ENCODE measurements at regions not wholly inside any gene's neighbourhood (a gene's known extent, or its start where the extent isn't known, plus 50 kb on each side); places are given as distances from the start of the nearest gene placed in this dataset.

GRCh38 chr10:128958834-128959690, 508.0 kb upstream of the MGMT start:
- DNase-seq, result no peak

DNA sequence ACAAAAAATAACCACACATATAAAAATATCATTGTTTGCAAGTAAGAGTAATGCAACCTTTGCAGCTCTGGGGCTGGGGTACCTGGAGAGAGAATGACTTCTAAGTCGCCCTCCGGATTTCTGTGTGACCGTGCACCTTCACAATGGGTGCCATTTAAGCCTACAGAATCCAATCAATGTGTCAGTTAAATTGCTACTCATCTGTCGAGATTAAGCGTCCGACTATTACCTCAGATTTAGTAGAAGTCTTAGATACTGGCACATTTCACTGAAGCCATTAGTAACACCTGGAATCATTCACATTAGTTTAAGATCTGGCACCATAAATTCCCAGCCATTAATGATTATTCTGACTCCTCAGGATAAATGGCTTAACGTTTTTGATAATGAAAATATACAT, 507.3 kb upstream of the MGMT start:
- DNase-seq, result no peak

- no peak for DNase-seq
These were observed 506.5 kb upstream of the MGMT start for GRCh38 chr10:128960517-128960916.

GRCh38 chr10:128962182-128962581, 504.9 kb upstream of the MGMT start:
- no peak for DNase-seq

DNA sequence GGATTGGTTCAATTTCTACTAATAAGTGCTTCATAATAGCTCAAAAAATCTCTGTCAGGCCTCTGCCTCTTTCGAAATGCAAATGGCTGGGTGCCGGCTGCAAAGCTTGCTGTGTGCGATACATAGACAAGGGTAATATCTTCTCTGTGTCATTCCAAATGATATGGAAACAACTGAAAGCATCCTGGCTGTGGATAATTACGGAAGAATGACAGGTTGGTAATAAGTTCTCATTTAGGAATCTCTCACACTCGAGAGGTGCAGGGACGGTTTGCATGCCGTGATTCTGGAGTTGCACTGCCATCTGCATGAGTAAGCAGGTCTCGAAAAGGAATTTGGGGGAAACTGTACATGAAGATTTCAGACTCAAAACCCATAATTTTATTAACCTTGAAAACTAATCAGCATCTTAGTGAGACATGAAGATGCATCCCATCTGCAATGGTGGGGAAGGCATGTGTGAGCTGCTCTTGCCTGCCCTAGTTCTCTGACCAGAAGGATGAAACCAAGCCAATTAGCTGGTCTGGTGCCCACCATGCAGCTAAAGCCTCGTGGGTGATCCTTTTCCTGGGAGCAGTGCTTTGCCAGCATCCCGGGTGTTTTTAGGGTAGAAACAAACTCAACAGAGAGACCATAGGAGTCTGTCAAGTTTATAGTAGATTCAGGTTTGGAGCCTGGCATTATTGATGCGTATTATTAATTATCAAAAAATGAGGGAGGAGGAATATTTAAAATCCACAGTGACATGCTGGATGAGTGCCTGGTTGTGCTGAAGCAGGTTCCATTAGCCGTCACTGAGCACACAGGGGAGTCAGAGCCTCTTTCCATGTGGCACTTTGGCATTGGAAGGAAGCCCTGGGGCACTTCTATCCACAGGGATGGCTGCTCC, 503.6 kb upstream of the MGMT start:
- no peak for DNase-seq

DNA sequence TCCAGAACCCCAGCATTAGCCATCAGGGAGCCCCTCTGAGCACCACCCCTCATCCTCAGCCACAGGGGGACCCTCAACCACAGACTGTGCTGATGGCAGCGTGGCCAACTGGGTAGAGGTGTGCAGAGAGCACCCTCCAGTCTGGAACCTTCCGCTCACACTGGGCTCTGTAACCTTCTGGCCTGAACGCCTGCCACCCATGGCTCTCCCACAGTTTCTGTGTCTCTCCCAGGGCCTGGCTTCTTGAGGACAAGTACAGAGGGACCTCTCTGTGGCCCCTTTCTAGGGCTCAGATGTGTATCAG, 503.0 kb upstream of the MGMT start:
- no peak for DNase-seq

GRCh38 chr10:128967980-128968756, 498.9 kb upstream of the MGMT start:
- DNase-seq, result no peak

- no peak for DNase-seq
These were observed 497.5 kb upstream of the MGMT start for GRCh38 chr10:128969551-128969950.

DNA sequence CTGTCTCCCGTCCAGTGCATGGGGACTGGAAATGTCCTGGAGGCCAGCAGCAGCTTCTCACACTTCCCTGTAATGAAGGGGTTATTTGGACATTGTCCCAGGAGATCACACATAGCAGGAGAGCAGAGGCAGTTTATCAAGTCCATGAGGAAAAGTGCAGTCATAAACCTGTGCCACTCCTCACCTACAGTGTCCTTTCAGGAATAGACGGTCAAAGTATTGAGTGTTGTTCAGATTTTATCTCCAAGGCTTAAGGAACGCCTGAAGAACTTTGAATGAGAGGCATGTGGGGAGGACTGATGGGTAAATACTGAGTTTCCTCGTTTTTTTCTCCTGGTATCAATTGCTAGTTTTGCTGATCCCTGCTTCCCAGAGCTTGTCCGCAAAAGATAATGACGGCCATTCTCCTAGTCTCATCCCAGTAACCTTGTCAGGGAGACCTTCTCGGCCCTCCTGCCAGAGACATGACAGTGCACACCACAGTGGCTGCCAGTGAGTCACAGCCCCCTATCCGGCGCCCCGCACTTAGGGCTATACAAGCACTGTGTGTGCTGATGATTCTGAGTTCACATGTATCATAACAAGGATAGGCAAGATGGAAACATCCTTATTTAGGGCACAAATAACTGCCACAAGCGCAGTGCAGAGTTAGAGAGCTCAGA, 495.5 kb upstream of the MGMT start:
- DNase-seq, result no peak

GRCh38 chr10:128972036-128972405, 495.0 kb upstream of the MGMT start:
- peak; percentile 45 for DNase-seq

- DNase-seq, result no peak
These were observed 493.8 kb upstream of the MGMT start for GRCh38 chr10:128973221-128973620.

DNA sequence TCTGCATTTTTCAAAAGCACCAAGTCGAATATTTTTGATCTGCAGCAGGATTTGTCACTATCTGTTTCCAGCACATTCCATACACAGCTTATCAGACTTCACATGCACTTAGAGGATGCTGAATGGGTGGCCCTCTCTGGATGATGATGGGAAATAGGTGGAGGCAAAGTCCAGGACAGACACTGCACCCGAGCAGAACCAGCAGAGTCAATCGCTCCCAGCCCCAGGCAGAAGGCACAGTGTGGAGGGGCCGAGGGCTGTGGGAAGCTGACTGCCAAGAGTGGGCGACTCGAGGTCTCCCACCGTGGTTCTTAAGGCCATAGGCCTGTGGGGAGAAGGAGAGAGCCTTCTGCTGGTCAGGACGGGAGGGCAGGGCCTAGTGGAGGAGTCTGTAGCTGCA, 490.2 kb upstream of the MGMT start:
- no peak for DNase-seq

DNA sequence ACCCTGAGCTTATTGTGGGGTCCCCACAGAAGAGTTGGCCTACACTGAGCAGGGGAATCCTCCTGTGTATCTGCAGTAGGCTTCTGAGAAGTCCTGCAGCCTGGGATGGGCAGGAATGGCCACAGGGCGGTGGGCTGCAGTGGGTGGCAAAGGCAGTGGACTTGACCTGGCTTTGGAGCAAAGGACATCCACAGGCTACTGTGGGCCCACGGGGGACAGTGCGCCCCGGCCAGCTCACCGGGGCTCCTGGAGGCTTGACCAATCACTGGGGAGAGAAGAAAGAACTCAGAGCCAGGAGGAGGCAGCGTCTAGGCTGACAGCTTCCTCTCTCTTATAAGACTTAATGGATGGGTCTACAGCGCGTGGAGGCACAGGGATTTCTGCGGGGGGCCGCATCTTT, 488.8 kb upstream of the MGMT start:
- DNase-seq, result no peak

- no peak for DNase-seq
These were observed 487.6 kb upstream of the MGMT start for GRCh38 chr10:128979405-128979804.

DNA sequence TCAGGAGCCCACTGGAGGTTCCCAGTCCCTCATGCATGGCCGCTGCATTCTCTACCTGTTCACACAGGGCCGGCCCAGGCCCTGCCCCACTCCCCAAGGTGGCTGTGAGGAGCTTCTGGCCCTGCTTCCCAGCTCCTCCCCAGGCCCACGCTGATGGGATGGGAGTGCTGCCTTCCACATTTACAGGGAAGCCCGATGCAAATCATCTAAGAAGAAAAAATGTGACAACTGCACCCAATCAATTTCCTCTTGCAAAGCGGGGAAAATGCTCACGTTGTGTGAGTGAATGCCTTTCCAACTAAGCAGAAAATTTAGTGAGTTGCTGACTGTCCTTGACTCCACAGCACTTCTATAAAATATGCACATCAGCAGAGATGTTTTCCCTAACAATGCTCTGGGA, 485.8 kb upstream of the MGMT start:
- DNase-seq, result no peak

DNA sequence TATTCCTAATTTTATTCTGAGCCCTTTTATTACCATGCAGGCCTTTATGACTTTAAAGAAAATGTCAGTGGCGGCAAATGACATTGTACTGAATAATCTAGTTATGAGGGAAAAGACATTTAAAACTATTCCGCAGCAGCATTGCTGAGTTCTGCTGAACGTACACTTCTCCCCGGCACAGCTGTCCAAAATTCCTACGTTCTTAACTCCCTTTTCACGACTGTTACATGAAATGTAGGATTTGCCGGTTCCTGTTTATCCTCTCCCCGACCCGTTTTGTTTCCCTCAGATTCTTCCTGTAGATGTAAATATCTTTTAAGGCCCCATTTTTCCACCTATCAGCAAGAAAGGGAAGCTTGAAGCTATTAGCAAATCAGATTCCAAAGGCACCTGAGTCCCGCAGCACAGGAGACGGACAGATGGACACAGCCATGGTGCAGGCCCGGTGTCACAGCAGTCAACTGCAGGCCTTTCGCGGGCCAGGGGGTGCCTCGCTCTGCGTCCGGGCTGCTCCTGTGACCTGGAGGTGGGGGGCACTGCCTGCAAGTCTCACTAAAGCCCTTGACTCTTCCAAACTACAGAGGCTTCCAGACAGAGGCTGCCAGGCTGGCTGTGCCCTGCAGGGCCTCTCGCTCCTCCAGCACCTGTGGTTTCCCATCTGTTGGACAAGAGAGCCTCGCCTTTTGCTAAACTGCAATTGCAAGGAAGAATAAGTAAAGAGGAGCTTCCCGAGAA, 485.0 kb upstream of the MGMT start:
- DNase-seq, result no peak

DNA sequence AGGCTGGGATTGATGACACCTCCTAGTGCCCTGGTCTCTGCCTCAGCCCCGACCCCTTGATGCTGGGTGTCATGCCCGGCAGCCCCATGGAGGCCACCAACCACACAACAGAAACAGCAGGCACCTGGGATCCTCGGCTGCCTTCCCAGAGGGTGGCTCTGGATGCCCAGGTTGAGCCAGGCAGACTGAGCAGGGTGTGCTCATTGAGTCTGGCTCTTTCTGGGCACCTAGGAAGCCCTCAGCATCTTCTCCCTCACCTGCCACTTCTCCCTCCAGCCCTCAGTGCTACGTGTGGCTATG, 484.5 kb upstream of the MGMT start:
- no peak for DNase-seq

GRCh38 chr10:128985036-128985435, 482.0 kb upstream of the MGMT start:
- DNase-seq, result no peak

DNA sequence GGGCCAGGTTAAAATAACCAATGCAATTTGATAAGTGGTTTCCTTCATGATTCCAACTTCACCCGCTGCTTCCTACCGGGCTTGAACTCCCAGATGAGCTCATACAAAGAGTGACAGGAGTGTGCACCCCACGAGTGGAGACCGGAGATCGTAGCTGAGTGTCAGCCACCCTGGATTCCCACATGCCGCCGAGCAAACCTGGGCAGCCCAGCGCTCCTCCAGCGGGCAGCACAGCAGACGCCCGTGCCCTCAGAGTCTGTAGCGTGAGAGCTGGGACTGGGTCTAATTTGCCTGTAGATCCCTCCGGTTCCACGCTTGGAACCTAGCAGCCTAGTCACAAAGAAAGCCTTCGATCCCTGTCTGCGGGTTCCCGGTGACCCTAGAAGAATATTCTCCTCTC, 476.1 kb upstream of the MGMT start:
- DNase-seq, result peak; percentile 41

DNA sequence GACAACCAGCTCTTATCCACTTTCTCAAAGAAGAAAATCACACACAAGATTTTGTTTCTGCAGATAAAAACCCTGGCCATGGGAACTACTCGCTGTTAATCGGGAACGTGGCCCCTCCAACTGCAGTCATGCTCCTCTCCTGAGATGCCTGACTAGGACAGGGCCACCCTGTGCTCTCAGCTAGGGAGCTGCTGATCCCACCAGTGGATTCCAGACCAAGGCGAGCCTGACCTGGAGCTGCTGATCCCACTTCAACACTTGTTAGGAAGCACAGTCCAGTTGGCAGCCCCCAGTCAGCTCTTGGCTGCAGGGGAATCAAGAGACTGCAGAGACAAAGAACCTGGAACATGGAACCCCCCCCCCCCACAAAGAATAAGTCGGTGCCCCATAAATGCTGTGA, 474.3 kb upstream of the MGMT start:
- no peak for DNase-seq

- no peak for DNase-seq
These were observed 473.6 kb upstream of the MGMT start for GRCh38 chr10:128993443-128993842.

GRCh38 chr10:128993911-128994538, 473.0 kb upstream of the MGMT start:
- no peak for DNase-seq

Data from NCI-H526 treated with DMSO at 0.1 percent for 48 hours (cell line).